Fibroblast of pulmonary artery (primary cell): ENCODE measurements at regions not wholly inside any gene's neighbourhood (a gene's known extent, or its start where the extent isn't known, plus 50 kb on each side); places are given as distances from the start of the nearest gene placed in this dataset.

Experiments used
- DNase-seq: peaks from one replicate; pipeline ENCODE4 v3.0.0-alpha.2; 2010; ENCODE audit warnings: low read depth
- H3K4me3 ChIP-seq: replicated peaks from 2 replicates; pipeline ENCODE4 v1.5.1; 2011; ENCODE audit warnings: low read depth, mild to moderate bottlenecking, control low read depth, low read length, moderate library complexity
- TF ChIP-seq, protein P1 (sequence below): IDR thresholded peaks from 2 replicates; pipeline ENCODE4 v1.5.1; 2011; ENCODE audit warnings: mild to moderate bottlenecking, control low read depth, low read length, inconsistent platforms; ENCODE audit errors: missing control alignments

GRCh38 chr21:41561701-41562100 is 53.7 kb upstream of the TMPRSS2 start:
- TF ChIP-seq, protein P1, sequence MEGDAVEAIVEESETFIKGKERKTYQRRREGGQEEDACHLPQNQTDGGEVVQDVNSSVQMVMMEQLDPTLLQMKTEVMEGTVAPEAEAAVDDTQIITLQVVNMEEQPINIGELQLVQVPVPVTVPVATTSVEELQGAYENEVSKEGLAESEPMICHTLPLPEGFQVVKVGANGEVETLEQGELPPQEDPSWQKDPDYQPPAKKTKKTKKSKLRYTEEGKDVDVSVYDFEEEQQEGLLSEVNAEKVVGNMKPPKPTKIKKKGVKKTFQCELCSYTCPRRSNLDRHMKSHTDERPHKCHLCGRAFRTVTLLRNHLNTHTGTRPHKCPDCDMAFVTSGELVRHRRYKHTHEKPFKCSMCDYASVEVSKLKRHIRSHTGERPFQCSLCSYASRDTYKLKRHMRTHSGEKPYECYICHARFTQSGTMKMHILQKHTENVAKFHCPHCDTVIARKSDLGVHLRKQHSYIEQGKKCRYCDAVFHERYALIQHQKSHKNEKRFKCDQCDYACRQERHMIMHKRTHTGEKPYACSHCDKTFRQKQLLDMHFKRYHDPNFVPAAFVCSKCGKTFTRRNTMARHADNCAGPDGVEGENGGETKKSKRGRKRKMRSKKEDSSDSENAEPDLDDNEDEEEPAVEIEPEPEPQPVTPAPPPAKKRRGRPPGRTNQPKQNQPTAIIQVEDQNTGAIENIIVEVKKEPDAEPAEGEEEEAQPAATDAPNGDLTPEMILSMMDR: no peak
- H3K4me3 ChIP-seq: no peak overlapping the region
- DNase-seq: no peak

DNA sequence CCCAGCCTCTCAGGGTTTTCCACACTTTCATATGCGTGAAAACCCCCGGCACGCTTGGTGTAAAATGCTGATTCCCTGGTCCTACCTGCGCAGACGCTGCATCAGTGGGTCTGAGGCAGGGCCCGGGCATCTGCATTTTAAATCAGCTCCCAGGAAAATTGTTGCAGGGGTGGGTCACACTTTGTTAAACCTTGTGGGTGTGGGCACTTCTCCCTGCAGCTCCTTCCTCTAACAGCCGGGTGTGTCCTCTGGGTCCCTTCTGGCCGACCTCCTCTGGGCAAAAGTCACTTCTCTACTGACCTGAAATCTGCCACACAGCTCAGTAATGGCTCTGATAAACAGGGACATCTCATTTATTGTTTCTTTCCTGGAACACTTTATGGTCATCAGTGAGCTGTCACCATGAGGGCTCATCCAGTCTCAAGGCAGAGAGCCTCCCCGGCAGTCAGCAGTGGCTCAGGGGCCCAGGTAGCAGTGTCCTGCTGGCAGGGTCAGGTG is 52.8 kb upstream of the TMPRSS2 start:
- no peak for DNase-seq
- H3K4me3 ChIP-seq: no peak overlapping the region
- TF ChIP-seq, protein P1: no peak

GRCh38 chr21:41559658-41560631 is 52.0 kb upstream of the TMPRSS2 start:
- DNase-seq: peak; percentile 50
- TF ChIP-seq, protein P1: no peak
- no peak overlapping the region for H3K4me3 ChIP-seq

DNA sequence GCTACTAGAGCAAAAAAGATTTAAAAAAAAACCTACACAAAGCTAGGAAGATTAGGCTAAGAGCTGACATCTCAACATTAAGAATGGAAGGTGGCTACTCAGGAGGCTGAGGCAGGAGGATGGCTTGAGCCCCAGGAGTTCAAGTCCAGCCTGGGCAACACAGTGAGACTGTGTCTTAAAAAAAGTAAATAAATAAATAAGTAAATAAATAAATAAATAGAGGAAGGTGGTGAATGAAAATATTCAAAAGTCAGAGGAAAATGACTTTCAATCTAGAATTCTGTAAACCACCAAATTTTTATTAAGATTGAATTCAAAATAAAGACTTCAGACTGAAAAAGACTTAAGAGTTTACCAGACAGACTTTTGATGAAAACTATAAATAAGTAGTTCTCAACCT is 50.9 kb upstream of the TMPRSS2 start:
- DNase-seq: no peak
- no peak overlapping the region for H3K4me3 ChIP-seq
- TF ChIP-seq, protein P1: no peak

- TF ChIP-seq, protein P1: no peak
- DNase-seq: no peak
- no peak overlapping the region for H3K4me3 ChIP-seq
These were observed 49.9 kb upstream of the TMPRSS2 start for GRCh38 chr21:41557884-41558283.
